22Rv1 (cell line): ENCODE measurements at regions not wholly inside any gene's neighbourhood (a gene's known extent, or its start where the extent isn't known, plus 50 kb on each side); places are given as distances from the start of the nearest gene placed in this dataset.

Experiments used
- CTCF ChIP-seq: fragments of 450-650 bp; IDR thresholded peaks from 2 replicates; pipeline ENCODE4 v1.5.1; 2017; ENCODE audit warnings: mild to moderate bottlenecking
- ZFX ChIP-seq: fragments of 450-650 bp; IDR thresholded peaks from 2 replicates; pipeline ENCODE4 v1.6.1; 2017; ENCODE audit warnings: antibody characterized with exemption, borderline replicate concordance

- TF ChIP-seq CTCF (no peak), ZFX (no peak)
Observed at GRCh38 chr17:71339206-71339605, 781.6 kb upstream of the SOX9 start.
